DOHH2 (cell line): ENCODE measurements at regions not wholly inside any gene's neighbourhood (a gene's known extent, or its start where the extent isn't known, plus 50 kb on each side); places are given as distances from the start of the nearest gene placed in this dataset.

ENCODE experiments used
- CTCF ChIP-seq: fragments of 200-600 bp; sonication (generic); IDR thresholded peaks from one replicate; pipeline ENCODE4 v1.5.1; 2014; ENCODE audit warnings: antibody characterized with exemption, mild to moderate bottlenecking, low read depth, low read length; ENCODE audit not compliant: poor library complexity, severe bottlenecking
- EZH2phosphoT487 ChIP-seq: fragments of 200-600 bp; sonication (generic); IDR thresholded peaks from 2 replicates; pipeline ENCODE4 v1.6.1; 2017; ENCODE audit warnings: borderline replicate concordance, mild to moderate bottlenecking, antibody characterized with exemption, low read length, moderate library complexity, mixed read lengths

GRCh38 chr17:53942898-53943297 is 120.2 kb downstream of the KIF2B start:
- TF ChIP-seq CTCF, result no peak
- TF ChIP-seq EZH2phosphoT487, result no peak
